GM12874 (cell line): ENCODE measurements at regions not wholly inside any gene's neighbourhood (a gene's known extent, or its start where the extent isn't known, plus 50 kb on each side); places are given as distances from the start of the nearest gene placed in this dataset.

Experiments
- CTCF ChIP-seq: IDR thresholded peaks from 2 replicates; pipeline ENCODE4 v1.5.1; 2011; ENCODE audit warnings: low read depth, mild to moderate bottlenecking, control low read depth, low read length, moderate library complexity; ENCODE audit not compliant: insufficient read depth

- no peak for TF ChIP-seq CTCF
These were observed 413.5 kb upstream of the HTR2A start for GRCh38 chr13:47310401-47310800.

GRCh38 chr13:47306991-47307390 lies 410.1 kb upstream of the HTR2A start:
- TF ChIP-seq CTCF: no peak

GRCh38 chr13:47303626-47304025 lies 406.8 kb upstream of the HTR2A start:
- TF ChIP-seq CTCF: no peak

GRCh38 chr13:47299304-47299703 lies 402.5 kb upstream of the HTR2A start:
- no peak for TF ChIP-seq CTCF

- TF ChIP-seq CTCF: no peak
These were observed 401.7 kb upstream of the HTR2A start for GRCh38 chr13:47298506-47298905.

- no peak for TF ChIP-seq CTCF
These were observed 397.8 kb upstream of the HTR2A start for GRCh38 chr13:47294691-47295090.

- no peak for TF ChIP-seq CTCF
These were observed 394.3 kb upstream of the HTR2A start for GRCh38 chr13:47291107-47291656.
